ENCODE measurements at regions not wholly inside any gene's neighbourhood (a gene's known extent, or its start where the extent isn't known, plus 50 kb on each side); places are given as distances from the start of the nearest gene placed in this dataset.

GRCh38 chrX:42531441-42531840, 246.5 kb downstream of the PPP1R2C start:
- FAIRE-seq (no peak), DNase-seq (ENCODE audit: insufficient read length, low spot score) (no peak)

- DNase-seq (ENCODE audit: insufficient read length, low spot score) (no peak), FAIRE-seq (no peak)
These were observed 247.9 kb downstream of the PPP1R2C start for GRCh38 chrX:42530027-42530426.

DNA sequence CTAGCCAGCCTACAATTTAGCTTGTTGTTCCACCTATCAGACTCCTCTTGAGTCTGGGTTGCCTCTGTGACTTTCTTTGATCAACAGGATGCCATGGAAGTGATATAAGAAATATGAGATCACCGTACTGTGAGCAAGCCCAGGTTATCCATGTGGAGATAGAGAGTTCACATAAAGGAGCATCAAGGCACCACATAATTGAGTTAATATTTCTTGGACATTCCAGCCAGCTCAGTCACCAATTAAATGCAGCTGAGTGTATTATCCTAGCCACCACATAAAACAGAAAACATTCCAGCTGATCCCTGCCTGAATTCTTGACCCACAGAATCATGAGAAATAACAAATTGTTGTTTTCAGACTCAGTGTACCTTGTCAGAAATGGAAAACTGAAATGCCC, 253.6 kb downstream of the PPP1R2C start:
- FAIRE-seq: no peak
- DNase-seq (ENCODE audit: insufficient read length, low spot score): no peak

DNA sequence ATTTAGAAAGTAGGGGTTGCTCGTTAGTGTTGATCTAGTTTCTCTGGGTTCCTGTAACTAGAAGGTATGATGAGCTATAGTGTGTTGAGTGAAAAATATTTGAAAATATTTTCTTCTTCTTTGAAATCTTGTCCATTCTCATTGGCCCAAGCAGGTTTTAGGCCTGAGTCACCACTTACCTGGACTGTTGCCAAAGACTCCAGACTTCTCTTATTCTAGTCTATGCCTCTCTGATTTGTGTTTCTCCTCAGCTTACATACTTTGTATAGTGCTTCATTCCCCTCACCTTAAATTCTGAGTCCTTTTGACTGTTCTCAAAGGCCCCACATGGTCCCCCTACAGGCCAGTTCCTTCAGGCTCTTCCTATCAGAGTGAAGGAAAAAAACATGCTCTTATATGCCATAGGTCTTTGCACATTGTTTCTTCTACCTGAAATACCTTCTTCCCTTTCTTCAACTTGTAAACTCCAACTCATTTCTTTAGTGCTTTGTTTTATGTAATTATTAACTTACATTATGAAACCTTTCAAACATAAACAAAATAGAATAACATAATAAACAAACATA, 258.2 kb downstream of the PPP1R2C start:
- FAIRE-seq: no peak
- DNase-seq (ENCODE audit: insufficient read length, low spot score): no peak

DNA sequence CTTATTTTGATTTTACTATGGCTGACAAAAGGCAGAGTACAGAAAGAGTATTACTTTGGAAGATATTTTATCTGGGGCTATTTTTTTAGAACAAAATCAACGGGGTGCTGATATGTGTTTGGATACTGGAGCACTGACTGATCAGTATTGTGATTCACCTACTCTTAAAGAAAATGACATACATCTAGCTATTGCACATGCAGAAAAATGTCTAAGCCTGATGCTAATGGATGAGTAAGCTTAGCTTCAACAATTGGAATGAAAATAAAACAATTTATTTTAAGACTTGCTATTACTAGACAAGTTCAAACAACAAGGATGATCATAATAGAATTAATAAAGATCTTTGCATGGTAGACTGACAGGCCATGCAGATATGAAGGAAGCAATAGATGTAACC, 262.0 kb downstream of the PPP1R2C start:
- DNase-seq (ENCODE audit: insufficient read length, low spot score) (no peak), FAIRE-seq (no peak)

GRCh38 chrX:42505016-42505415, 272.9 kb downstream of the PPP1R2C start:
- FAIRE-seq (no peak), DNase-seq (ENCODE audit: insufficient read length, low spot score) (no peak)

GRCh38 chrX:42499620-42500019, 278.3 kb downstream of the PPP1R2C start:
- FAIRE-seq (no peak), DNase-seq (ENCODE audit: insufficient read length, low spot score) (no peak)

DNA sequence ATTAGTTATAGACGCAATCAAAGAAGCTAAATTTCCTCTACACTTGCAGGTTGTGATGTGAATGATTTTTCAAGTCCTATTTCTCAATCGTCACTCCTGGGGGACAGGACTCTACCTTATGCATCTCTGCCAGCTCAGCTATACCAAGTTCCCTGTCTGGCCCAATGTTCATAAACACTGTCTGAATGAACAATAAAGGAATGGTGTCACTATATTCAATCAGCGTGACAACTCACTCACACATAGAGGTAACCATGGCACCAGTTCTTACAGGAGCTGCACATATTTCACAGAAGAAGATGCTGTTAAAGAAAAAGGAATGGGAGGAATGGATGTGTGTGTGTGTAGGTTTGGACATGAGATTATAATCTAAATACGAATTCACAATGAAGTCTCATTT, 280.6 kb downstream of the PPP1R2C start:
- FAIRE-seq (no peak), DNase-seq (ENCODE audit: insufficient read length, low spot score) (no peak)

DNA sequence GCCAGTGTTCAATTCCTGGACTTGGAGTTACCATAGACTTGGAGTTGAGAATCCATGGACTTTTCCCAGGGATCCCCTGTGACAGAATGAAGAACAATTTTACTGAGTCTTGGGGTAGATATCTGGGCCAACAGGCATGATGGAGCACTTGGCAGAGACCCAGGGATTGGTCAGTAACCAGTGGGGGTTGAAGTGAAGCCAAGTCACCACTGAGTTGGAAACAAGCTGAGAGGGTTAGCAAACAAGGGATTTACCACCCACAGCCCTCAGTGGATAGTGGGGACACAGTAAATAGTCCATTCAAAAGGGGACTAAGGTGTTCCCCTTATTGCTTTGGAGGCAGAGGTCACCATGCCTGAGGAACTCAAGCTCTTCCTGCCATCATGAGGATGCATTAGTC, 281.7 kb downstream of the PPP1R2C start:
- DNase-seq (ENCODE audit: insufficient read length, low spot score) (no peak), FAIRE-seq (no peak)

- no peak for FAIRE-seq
- DNase-seq (ENCODE audit: insufficient read length, low spot score): no peak
These were observed 282.8 kb downstream of the PPP1R2C start for GRCh38 chrX:42495139-42495538.

GRCh38 chrX:42491137-42491907, 286.6 kb downstream of the PPP1R2C start:
- no peak for DNase-seq (ENCODE audit: insufficient read length, low spot score)
- FAIRE-seq: no peak

DNA sequence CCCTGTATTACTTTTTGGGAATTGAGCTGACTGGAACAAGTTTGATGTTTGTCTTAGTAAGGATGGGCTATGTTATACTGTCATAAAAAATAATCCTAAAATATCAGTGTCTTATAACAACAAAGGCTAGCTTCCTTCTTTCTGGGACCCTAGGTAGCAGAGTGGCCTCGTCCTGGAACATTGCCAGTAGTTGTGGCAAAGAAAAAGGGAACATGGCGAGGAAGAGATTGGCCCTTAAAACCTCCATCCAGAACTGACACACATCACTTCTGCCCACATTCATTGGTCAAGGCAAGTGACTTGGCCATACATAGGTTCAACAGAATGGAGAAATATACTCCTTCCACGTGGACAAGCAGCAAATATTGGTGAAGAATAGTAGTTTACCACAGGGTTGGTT, 287.9 kb downstream of the PPP1R2C start:
- DNase-seq (ENCODE audit: insufficient read length, low spot score) (no peak), FAIRE-seq (no peak)

- FAIRE-seq (no peak), DNase-seq (ENCODE audit: insufficient read length, low spot score) (no peak)
These were observed 292.4 kb downstream of the PPP1R2C start for GRCh38 chrX:42485601-42486000.

- FAIRE-seq: no peak
- no peak for DNase-seq (ENCODE audit: insufficient read length, low spot score)
These were observed 293.7 kb downstream of the PPP1R2C start for GRCh38 chrX:42484233-42484632.

DNA sequence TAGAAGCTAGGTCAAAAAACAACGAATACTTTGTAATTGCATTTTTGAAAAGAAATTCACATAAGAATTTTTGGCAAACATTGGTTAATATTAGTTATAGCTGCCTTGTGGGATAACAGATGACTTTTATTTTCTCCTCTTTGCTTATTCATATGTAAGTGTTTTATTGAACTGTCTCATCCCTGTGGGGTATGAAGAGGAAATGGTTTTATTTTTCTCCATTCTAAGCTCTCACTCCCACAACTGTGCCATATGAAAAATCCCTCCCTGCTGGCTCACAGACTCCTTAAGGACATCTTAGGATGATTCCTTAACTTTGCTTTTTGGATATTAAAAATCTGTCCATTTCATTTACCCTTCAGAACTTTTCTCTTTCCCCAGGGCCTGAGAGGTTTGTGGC, 300.6 kb downstream of the PPP1R2C start:
- DNase-seq (ENCODE audit: insufficient read length, low spot score) (no peak), FAIRE-seq (no peak)

DNA sequence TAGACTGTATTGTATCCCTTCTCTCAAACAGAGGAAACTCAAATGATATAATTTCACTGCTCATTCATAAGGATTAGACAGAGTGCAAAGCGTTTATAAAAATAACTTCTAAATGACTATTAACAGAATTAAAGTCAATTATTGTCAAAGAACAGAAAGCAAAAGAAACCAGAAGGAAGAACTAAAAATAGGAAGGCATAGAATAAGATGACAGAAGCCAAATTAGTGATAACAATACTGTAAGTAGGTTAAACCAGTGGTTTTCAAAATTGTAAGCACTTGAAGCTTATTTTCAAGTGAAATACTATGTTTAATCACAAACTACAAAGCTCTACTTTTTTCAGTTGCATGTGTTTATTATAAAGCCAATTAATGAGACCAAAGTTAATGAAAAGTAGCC, 305.2 kb downstream of the PPP1R2C start:
- FAIRE-seq: no peak

GRCh38 chrX:42466332-42467046, 311.5 kb downstream of the PPP1R2C start:
- FAIRE-seq: no peak
- no peak for DNase-seq (ENCODE audit: insufficient read length, low spot score)

More for the DNA sequence above, 305.2 kb downstream of the PPP1R2C start:
- DNase-seq (ENCODE audit: insufficient read length, low spot score): no peak

DNA sequence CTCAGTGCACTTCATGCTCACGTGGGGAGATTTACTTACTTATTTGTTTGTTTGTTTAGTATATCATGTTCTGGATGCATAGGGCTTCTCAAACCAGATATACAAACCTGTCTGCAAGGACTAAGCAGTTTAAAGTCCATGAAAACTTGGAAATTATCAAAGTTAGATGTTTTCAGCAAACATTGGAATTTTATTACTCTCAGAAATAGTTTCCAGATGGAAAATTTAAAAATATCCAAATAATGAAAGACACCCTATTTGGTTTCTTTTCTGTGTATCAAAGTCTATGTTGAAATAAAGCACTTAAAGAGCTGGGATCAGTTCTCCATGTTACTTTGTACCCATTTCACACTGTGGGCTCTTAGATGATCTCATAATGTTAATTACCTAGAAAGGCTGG, 312.1 kb downstream of the PPP1R2C start:
- no peak for FAIRE-seq
- no peak for DNase-seq (ENCODE audit: insufficient read length, low spot score)

- no peak for FAIRE-seq
These were observed 314.1 kb downstream of the PPP1R2C start for GRCh38 chrX:42463706-42464490.

DNA sequence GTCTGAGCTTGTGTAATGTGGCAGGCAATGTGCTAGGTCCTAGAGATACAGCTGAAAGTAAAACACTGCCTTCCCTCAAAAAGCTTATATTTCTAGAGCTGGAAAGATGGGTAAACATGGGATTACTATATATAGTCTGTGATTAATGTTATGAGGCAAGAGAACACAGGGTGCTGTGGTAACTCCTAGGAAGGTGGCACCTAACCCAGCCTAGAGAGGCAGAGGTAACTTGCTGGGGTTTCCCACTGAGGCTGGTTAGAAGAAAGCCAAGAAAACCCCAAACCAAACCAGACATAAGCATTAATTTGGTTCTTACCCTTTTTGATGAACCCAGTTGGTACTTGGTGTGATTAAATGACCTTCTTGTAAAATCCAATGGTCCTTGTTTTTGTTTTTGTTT, 315.0 kb downstream of the PPP1R2C start:
- FAIRE-seq (no peak), DNase-seq (ENCODE audit: insufficient read length, low spot score) (no peak)

More at GRCh38 chrX:42463706-42464490, 314.1 kb downstream of the PPP1R2C start:
- no peak for DNase-seq (ENCODE audit: insufficient read length, low spot score)

GRCh38 chrX:42460706-42461105, 317.3 kb downstream of the PPP1R2C start:
- DNase-seq (ENCODE audit: insufficient read length, low spot score): no peak
- FAIRE-seq: no peak

Data from HTR-8/SVneo (cell line).